BJ (cell line): ENCODE measurements at regions not wholly inside any gene's neighbourhood (a gene's known extent, or its start where the extent isn't known, plus 50 kb on each side); places are given as distances from the start of the nearest gene placed in this dataset.

Experiments
- CTCF ChIA-PET: fragments of 350-600 bp; formaldehyde crosslinking; extraction: SDS; loops from one replicate; lab custom pipeline; 2021; ENCODE audit warnings: antibody characterized with exemption, inconsistent platforms; lab: Yijun Ruan, JAX
- POLR2A ChIA-PET: fragments of 300-600 bp; sonication (Branson Sonifier 250); formaldehyde crosslinking; extraction: SDS; loops from one replicate; lab custom pipeline; 2021; ENCODE audit warnings: antibody characterized with exemption; lab: Charles Lee
- DNase-seq: peaks from one replicate; pipeline ENCODE4 v3.0.0-alpha.2; 2011; ENCODE audit warnings: low read depth
- H3K27me3 ChIP-seq: 2 replicates; pipeline ENCODE4 v1.6.0; 2011; ENCODE audit warnings: low read length; ENCODE audit not compliant: control insufficient read depth, insufficient read depth
- H3K36me3 ChIP-seq: 2 replicates; pipeline ENCODE4 v1.5.1; 2011; ENCODE audit warnings: low read length; ENCODE audit not compliant: control insufficient read depth, insufficient read depth
- H3K4me3 ChIP-seq: 2 replicates; pipeline ENCODE4 v1.5.1; 2011; ENCODE audit warnings: low read depth, mild to moderate bottlenecking, control low read depth, low read length
- CTCF ChIP-seq: IDR thresholded peaks from 2 replicates; pipeline ENCODE4 v1.5.1; 2011; ENCODE audit warnings: low read depth, mild to moderate bottlenecking, control low read depth, inconsistent platforms, low read length, moderate library complexity; ENCODE audit not compliant: insufficient read depth

GRCh38 chr5:117161718-117162335 is 587.2 kb upstream of the SEMA6A start:
- CTCF ChIA-PET, result no interaction called here
- no peak for DNase-seq
- H3K36me3 ChIP-seq, result no peaks in the 10 kb centered on the region
- no peak for TF ChIP-seq CTCF
- POLR2A ChIA-PET, result no interaction called here
- no peak overlapping the region for H3K4me3 ChIP-seq
- no peaks in the 10 kb centered on the region for H3K27me3 ChIP-seq

- ChIA-PET CTCF (no interaction called here), POLR2A (no interaction called here)
- Histone ChIP-seq H3K4me3 (no peak overlapping the region), H3K36me3 (no peaks in the 10 kb centered on the region), H3K27me3 (no peaks in the 10 kb centered on the region)
- DNase-seq, result no peak
- no peak for TF ChIP-seq CTCF
Measured at GRCh38 chr5:117160391-117160790, 585.8 kb upstream of the SEMA6A start.

- H3K4me3 ChIP-seq, result no peak overlapping the region
- no peak for TF ChIP-seq CTCF
- no peaks in the 10 kb centered on the region for H3K27me3 ChIP-seq
- ChIA-PET CTCF (no interaction called here), POLR2A (no interaction called here)
- H3K36me3 ChIP-seq, result no peaks in the 10 kb centered on the region
- no peak for DNase-seq
Measured at GRCh38 chr5:117149312-117149711, 574.7 kb upstream of the SEMA6A start.

GRCh38 chr5:117144086-117144485 is 569.5 kb upstream of the SEMA6A start:
- ChIA-PET CTCF (no interaction called here), POLR2A (no interaction called here)
- no peak for DNase-seq
- no peak overlapping the region for H3K4me3 ChIP-seq
- TF ChIP-seq CTCF, result no peak
- no peaks in the 10 kb centered on the region for H3K27me3 ChIP-seq
- H3K36me3 ChIP-seq, result no peaks in the 10 kb centered on the region

- POLR2A ChIA-PET, result no interaction called here
- peak; percentile 3 for DNase-seq
- CTCF ChIA-PET, result no interaction called here
Measured at GRCh38 chr5:117143406-117143805, 568.8 kb upstream of the SEMA6A start.

More at GRCh38 chr5:117143406-117143805, 568.8 kb upstream of the SEMA6A start:
- Histone ChIP-seq H3K27me3 (no peaks in the 10 kb centered on the region), H3K4me3 (no peak overlapping the region), H3K36me3 (no peaks in the 10 kb centered on the region)
- no peak for TF ChIP-seq CTCF
